Astrocyte (in vitro differentiated cells and primary cell): ENCODE measurements at regions not wholly inside any gene's neighbourhood (a gene's known extent, or its start where the extent isn't known, plus 50 kb on each side); places are given as distances from the start of the nearest gene placed in this dataset.

ENCODE experiments used
- DNase-seq: peaks from one replicate; pipeline ENCODE4 v3.0.0-alpha.2; 2010; ENCODE audit warnings: low read depth
- FAIRE-seq: peaks from 2 replicates; lab custom pipeline; 2011; peaks lifted over from hg19 to GRCh38; lab: Jason Lieb, UNC
- H2AFZ ChIP-seq: 2 replicates; pipeline ENCODE4 v1.6.0; 2012; ENCODE audit warnings: low read depth, low read length, inconsistent platforms
- H3K27ac ChIP-seq: 2 replicates; pipeline ENCODE4 v1.5.1; 2011; ENCODE audit warnings: low read depth, low read length, inconsistent platforms
- H3K27me3 ChIP-seq: 2 replicates; pipeline ENCODE4 v1.6.0; 2011; ENCODE audit warnings: low read length, inconsistent platforms; ENCODE audit not compliant: insufficient read depth
- H3K36me3 ChIP-seq: 2 replicates; pipeline ENCODE4 v1.5.1; 2011; ENCODE audit warnings: low read length, inconsistent platforms; ENCODE audit not compliant: insufficient read depth
- H3K4me1 ChIP-seq: 2 replicates; pipeline ENCODE4 v1.5.1; 2011; ENCODE audit warnings: low read length, inconsistent platforms; ENCODE audit not compliant: insufficient read depth
- H3K4me2 ChIP-seq: 2 replicates; pipeline ENCODE4 v1.6.0; 2012; ENCODE audit warnings: low read length, inconsistent platforms
- H3K4me3 ChIP-seq: 2 replicates; pipeline ENCODE4 v1.5.1; 2011; ENCODE audit warnings: low read depth, mild to moderate bottlenecking, low read length, inconsistent platforms; ENCODE audit not compliant: insufficient read depth
- H3K79me2 ChIP-seq: 2 replicates; pipeline ENCODE4 v1.6.0; 2012; ENCODE audit warnings: mild to moderate bottlenecking, low read length, inconsistent platforms; ENCODE audit not compliant: insufficient read depth
- H3K9ac ChIP-seq: 2 replicates; pipeline ENCODE4 v1.6.0; 2012; ENCODE audit warnings: mild to moderate bottlenecking, low read length, inconsistent platforms
- H3K9me3 ChIP-seq: 2 replicates; pipeline ENCODE4 v1.5.1; 2012; ENCODE audit warnings: low read depth, mild to moderate bottlenecking, low read length, inconsistent platforms; ENCODE audit not compliant: insufficient read depth
- H4K20me1 ChIP-seq: 2 replicates; pipeline ENCODE4 v1.6.0; 2012; ENCODE audit warnings: low read length, inconsistent platforms; ENCODE audit not compliant: insufficient read depth
- H3K27ac Mint-ChIP-seq: one replicate; pipeline ENCODE4 v1.8.0; 2021; ENCODE audit warnings: mild to moderate bottlenecking, mixed read lengths; ENCODE audit not compliant: unreplicated experiment
- H3K27me3 Mint-ChIP-seq: one replicate; pipeline ENCODE4 v1.8.0; 2021; ENCODE audit warnings: low read depth, mixed read lengths; ENCODE audit not compliant: unreplicated experiment
- H3K36me3 Mint-ChIP-seq: one replicate; pipeline ENCODE4 v1.8.0; 2021; ENCODE audit warnings: low read depth, mixed read lengths; ENCODE audit not compliant: unreplicated experiment
- H3K4me1 Mint-ChIP-seq: one replicate; pipeline ENCODE4 v1.8.0; 2021; ENCODE audit warnings: low read depth, mixed read lengths; ENCODE audit not compliant: unreplicated experiment
- H3K4me3 Mint-ChIP-seq: one replicate; pipeline ENCODE4 v1.8.0; 2021; ENCODE audit warnings: mild to moderate bottlenecking, moderate library complexity, mixed read lengths; ENCODE audit not compliant: unreplicated experiment
- H3K9me3 Mint-ChIP-seq: one replicate; pipeline ENCODE4 v1.8.0; 2021; ENCODE audit warnings: mild to moderate bottlenecking, mixed read lengths; ENCODE audit not compliant: unreplicated experiment
- EZH2 ChIP-seq: IDR thresholded peaks from 2 replicates; pipeline ENCODE4 v1.6.1; 2012; ENCODE audit warnings: mild to moderate bottlenecking, low read length, inconsistent platforms; ENCODE audit not compliant: insufficient read depth
- TF ChIP-seq, protein P1 (sequence below): IDR thresholded peaks from 2 replicates; pipeline ENCODE4 v1.5.1; 2011; ENCODE audit warnings: low read depth, mild to moderate bottlenecking, inconsistent platforms, low read length, moderate library complexity; ENCODE audit not compliant: insufficient read depth

DNA sequence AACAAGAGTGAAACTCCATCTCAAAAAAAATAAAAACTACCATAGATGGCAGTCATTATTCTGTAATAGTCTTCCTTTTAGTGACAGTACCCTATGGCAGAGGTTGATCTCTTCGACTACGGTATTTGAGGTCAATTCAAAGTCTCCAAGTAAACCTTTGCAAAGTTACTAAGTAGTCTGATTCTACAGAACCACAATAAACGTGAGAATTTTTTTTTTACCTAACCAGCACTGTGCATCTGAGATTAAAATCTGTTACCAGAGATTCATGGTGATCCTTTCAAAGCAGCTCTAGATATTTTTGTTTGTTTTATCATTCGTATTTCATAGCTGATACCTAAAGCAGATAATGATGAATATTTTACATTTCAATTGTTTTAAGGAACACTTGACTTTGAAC, 86.6 kb upstream of the CHD2 start:
- no peaks in the 10 kb centered on the region for H3K36me3 Mint-ChIP-seq
- Histone ChIP-seq H2AFZ (no peak overlapping the region), H3K4me2 (no peak overlapping the region), H3K27ac (no peak overlapping the region), H3K27me3 (no peaks in the 10 kb centered on the region), H4K20me1 (no peaks in the 10 kb centered on the region), H3K4me1 (peaks cover 35% of the 10 kb centered on the region), H3K79me2 (peaks cover 6% of the 10 kb centered on the region), H3K36me3 (no peaks in the 10 kb centered on the region), H3K4me3 (no peak overlapping the region), H3K9me3 (no peaks in the 10 kb centered on the region), H3K9ac (no peak overlapping the region)
- no peaks in the 10 kb centered on the region for H3K27me3 Mint-ChIP-seq
- peaks cover 10% of the 10 kb centered on the region for H3K4me1 Mint-ChIP-seq
- no peak for DNase-seq
- TF ChIP-seq, protein P1, sequence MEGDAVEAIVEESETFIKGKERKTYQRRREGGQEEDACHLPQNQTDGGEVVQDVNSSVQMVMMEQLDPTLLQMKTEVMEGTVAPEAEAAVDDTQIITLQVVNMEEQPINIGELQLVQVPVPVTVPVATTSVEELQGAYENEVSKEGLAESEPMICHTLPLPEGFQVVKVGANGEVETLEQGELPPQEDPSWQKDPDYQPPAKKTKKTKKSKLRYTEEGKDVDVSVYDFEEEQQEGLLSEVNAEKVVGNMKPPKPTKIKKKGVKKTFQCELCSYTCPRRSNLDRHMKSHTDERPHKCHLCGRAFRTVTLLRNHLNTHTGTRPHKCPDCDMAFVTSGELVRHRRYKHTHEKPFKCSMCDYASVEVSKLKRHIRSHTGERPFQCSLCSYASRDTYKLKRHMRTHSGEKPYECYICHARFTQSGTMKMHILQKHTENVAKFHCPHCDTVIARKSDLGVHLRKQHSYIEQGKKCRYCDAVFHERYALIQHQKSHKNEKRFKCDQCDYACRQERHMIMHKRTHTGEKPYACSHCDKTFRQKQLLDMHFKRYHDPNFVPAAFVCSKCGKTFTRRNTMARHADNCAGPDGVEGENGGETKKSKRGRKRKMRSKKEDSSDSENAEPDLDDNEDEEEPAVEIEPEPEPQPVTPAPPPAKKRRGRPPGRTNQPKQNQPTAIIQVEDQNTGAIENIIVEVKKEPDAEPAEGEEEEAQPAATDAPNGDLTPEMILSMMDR, result no peak
- no peak for TF ChIP-seq EZH2
- FAIRE-seq, result no peak
- H3K27ac Mint-ChIP-seq, result no peak overlapping the region
- H3K4me3 Mint-ChIP-seq, result no peak overlapping the region
- no peaks in the 10 kb centered on the region for H3K9me3 Mint-ChIP-seq

DNA sequence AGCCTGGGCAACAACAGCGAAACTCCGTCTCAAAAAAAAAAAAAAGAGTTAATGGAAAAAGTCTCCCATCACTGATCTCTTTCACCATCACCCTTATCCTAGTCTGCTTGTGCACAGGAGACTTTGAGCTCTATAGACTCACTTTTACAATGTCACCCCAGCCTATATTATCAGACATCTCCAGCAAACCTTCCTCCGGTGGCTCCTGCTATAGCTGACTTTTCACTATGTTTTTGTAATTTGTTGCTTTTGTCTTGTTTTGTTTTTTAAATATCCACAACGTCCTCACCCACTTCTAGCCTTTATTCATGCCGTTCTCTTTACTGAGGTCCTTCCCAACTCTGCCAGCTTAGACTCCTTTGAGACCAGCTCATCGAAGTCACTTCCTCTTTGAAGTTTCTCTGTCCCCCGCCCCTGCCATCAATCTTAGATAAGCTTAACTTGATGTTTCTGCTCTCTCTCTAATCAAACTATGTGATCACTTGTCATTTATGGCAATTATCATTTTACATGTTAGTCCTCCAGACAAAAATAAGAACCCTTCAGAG, 82.7 kb upstream of the CHD2 start:
- Histone ChIP-seq H2AFZ (peak overlapping the region; percentile 80), H3K4me3 (no peak overlapping the region), H3K36me3 (no peaks in the 10 kb centered on the region), H4K20me1 (no peaks in the 10 kb centered on the region), H3K79me2 (peaks cover 8% of the 10 kb centered on the region), H3K4me1 (peaks cover 44% of the 10 kb centered on the region), H3K27ac (no peak overlapping the region), H3K27me3 (no peaks in the 10 kb centered on the region), H3K9me3 (no peaks in the 10 kb centered on the region), H3K4me2 (peak overlapping the region; percentile 55), H3K9ac (peak overlapping the region; percentile 29)
- no peak for FAIRE-seq
- Mint-ChIP-seq H3K27me3 (no peaks in the 10 kb centered on the region), H3K4me3 (no peak overlapping the region), H3K9me3 (no peaks in the 10 kb centered on the region), H3K36me3 (no peaks in the 10 kb centered on the region), H3K4me1 (peaks cover 32% of the 10 kb centered on the region), H3K27ac (no peak overlapping the region)
- TF ChIP-seq EZH2, result no peak
- TF ChIP-seq, protein P1, result no peak
- no peak for DNase-seq

- Histone ChIP-seq H3K9me3 (no peaks in the 10 kb centered on the region), H3K79me2 (peaks cover 8% of the 10 kb centered on the region), H3K4me3 (peak overlapping the region; percentile 60), H3K27ac (peak overlapping the region; percentile 90), H3K9ac (peak overlapping the region; percentile 88), H3K4me1 (peaks cover 47% of the 10 kb centered on the region), H3K27me3 (no peaks in the 10 kb centered on the region), H3K4me2 (peak overlapping the region; percentile 88), H4K20me1 (no peaks in the 10 kb centered on the region), H2AFZ (peak overlapping the region; percentile 89), H3K36me3 (no peaks in the 10 kb centered on the region)
- DNase-seq, result no peak
- TF ChIP-seq EZH2, result no peak
- TF ChIP-seq, protein P1, result no peak
- Mint-ChIP-seq H3K4me1 (peaks cover 40% of the 10 kb centered on the region), H3K9me3 (no peaks in the 10 kb centered on the region), H3K27ac (peak overlapping the region; percentile 95), H3K27me3 (no peaks in the 10 kb centered on the region), H3K36me3 (no peaks in the 10 kb centered on the region), H3K4me3 (no peak overlapping the region)
- no peak for FAIRE-seq
Observed at GRCh38 chr15:92818651-92819277, 81.4 kb upstream of the CHD2 start.
